Heart left ventricle (tissue), 16 donors: ENCODE measurements at regions not wholly inside any gene's neighbourhood (a gene's known extent, or its start where the extent isn't known, plus 50 kb on each side); places are given as distances from the start of the nearest gene placed in this dataset.
"Not testable (repeated sequence)": the region's sequence is repeated elsewhere in the genome, so short reads cannot be mapped to it uniquely, and the experiment has no call there.

Source experiments
- ATAC-seq, 4 donors: fragments of 200-7000 bp; cut with Tn5 transposase; one replicate each; pipeline ENCODE4 v1.9.1; 2020 to 2022; ENCODE audit warnings: moderate library complexity in 4 of 4, mild to moderate bottlenecking in 3 of 4, moderate number of reproducible peaks in 1 of 4
- DNase-seq, 5 donors: peaks; one replicate each; pipeline ENCODE4 v3.0.0-alpha.2; 2020
- H3K27ac ChIP-seq, 12 donors: fragments of 200-600 bp; sonication (generic) in 4 of 12; one replicate each; pipeline versions ENCODE4 v1.5.0 to v1.8.0; 2016 to 2022; ENCODE audit warnings: mild to moderate bottlenecking in 2 of 12
- H3K27me3 ChIP-seq, 9 donors: fragments of 200-600 bp; sonication (generic) in 2 of 9; one replicate each; pipeline versions ENCODE4 v1.5.1 to v1.8.0; 2016 to 2022; ENCODE audit warnings: mild to moderate bottlenecking in 3 of 9
- H3K36me3 ChIP-seq, 9 donors: fragments of 200-600 bp; sonication (generic) in 2 of 9; one replicate each; pipeline versions ENCODE4 v1.5.0 to v1.8.0; 2018 to 2022; ENCODE audit warnings: mild to moderate bottlenecking in 2 of 9
- H3K4me1 ChIP-seq, 12 donors: fragments of 200-600 bp; sonication (generic) in 4 of 12; one replicate each; pipeline versions ENCODE4 v1.5.0 to v1.8.0; 2016 to 2022; ENCODE audit warnings: mild to moderate bottlenecking in 3 of 12
- H3K4me3 ChIP-seq, 12 donors: fragments of 200-600 bp; sonication (generic) in 4 of 12; one replicate each; pipeline versions ENCODE4 v1.5.0 to v1.8.0; 2017 to 2022; ENCODE audit warnings: mild to moderate bottlenecking in 9 of 12, moderate library complexity in 4 of 12
- H3K9me3 ChIP-seq, 12 donors: fragments of 200-600 bp; sonication (generic) in 4 of 12; one replicate each; pipeline versions ENCODE4 v1.5.0 to v1.8.0; 2016 to 2022; ENCODE audit warnings: mild to moderate bottlenecking in 1 of 12
- CTCF ChIP-seq, 12 donors: fragments of 200-600 bp; sonication (generic) in 4 of 12; IDR thresholded peaks; one replicate each; pipeline versions ENCODE4 v1.5.0 to v1.8.0; 2018 to 2022; ENCODE audit warnings: antibody characterized with exemption in 12 of 12, mild to moderate bottlenecking in 5 of 12
- POLR2A ChIP-seq, 2 donors: fragments of 450-650 bp; IDR thresholded peaks; one replicate each; pipeline ENCODE4 v1.6.1; 2017; ENCODE audit warnings: antibody characterized with exemption in 2 of 2, mild to moderate bottlenecking in 2 of 2, moderate library complexity in 2 of 2
- WGBS, 4 donors: extraction: QIAGEN DNeasy Blood & Tissue Kit in 2 of 4; methylation state at CpG; one replicate each; pipeline versions ENCODE4 v1.1.5 to v1.1.7; 2013 to 2018; 5-methylcytosine and 5-hydroxymethylcytosine counted together
- intact Hi-C, 10 donors: fragments of 100-400 bp; cut with DNase I; formaldehyde crosslinking; loops; one replicate each; pipeline versions ENCODE4 v1.11.1 to v1.14.2; 2022
- donor health status: ischemic (EF 13 %, LVEDD 7.1; RV severe dilation, severe dysfunction).
- donor health status: healthy with polysubstance abuse.
- donor health status: DM: no; HTN: yes; CAD: no.
- donor health status: DM: no; HTN: no; CAD: no.
- donor health status: ischemic (EF 25% LVEDD 6.9; RV normal size, moderate dysfunction).
- donor health status: ischemic (EF 25% LVEDD 5.7; RV mildly dilated, moderate dysfunction).
- donor health status: healthy.
- donor health status: DM: yes; HTN: yes; CAD: no.
- donor health status: ischemic (EF 35%, LVEDD 5.7; RV mildly dilated, moderate dysfunction).
- donor health status: nonischemic (EF 11% LVEDD 7.7; RV severe dilation, severe dysfunction).
- donor health status: DM: yes; HTN: yes; CAD: no.
- donor health status: PGD.
- donor health status: ischemic (EF 29% LVEDD 5.4; RV normal size, mild dysfunction).
- donor health status: nonischemic (EF 23%, LVEDD 6.1; RV moderate dilation, normal function).

- Histone ChIP-seq H3K27ac (no peak overlapping the region), H3K27me3 (no peaks in the 10 kb centered on the region), H3K4me1 (peaks cover 0 to 4% (median 0%) of the 10 kb centered on the region in 12 donors), H3K36me3 (no peaks in the 10 kb centered on the region), H3K9me3 (peaks cover 0 to 5% (median 0%) of the 10 kb centered on the region in 12 donors), H3K4me3 (no peak overlapping the region)
- WGBS, 4 donors, result 74 to 86% (median 81%) methylated on average over 11 of the region's 11 CpGs
- intact Hi-C loops, result no loop called here
- DNase-seq (no peak), ATAC-seq (no peak)
- TF ChIP-seq CTCF (IDR thresholded peaks at IDR 0.05), result no peak
- TF ChIP-seq POLR2A (IDR thresholded peaks at IDR 0.05), result no peak
These were observed 95.9 kb upstream of the CCDC71L start for GRCh38 chr7:106756884-106757283.

DNA sequence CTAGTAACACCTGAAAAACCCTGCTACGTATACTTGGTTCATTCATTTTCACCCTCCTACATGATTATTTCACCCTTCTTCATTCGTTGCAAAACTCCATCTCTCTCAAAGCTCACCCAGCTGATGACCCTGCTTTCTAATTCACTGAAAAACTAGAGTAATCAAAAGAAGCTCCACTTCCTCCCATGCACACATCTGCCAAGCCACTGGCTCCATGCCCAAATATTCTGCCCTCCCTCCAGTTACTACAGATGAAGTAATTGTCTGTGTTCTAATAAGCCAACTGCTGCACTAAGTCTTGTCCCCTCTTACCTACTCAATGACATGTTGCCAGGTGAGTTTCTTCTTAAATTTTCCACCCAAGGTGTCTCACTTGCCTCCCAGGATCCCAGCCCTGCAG lies 96.9 kb upstream of the CCDC71L start:
- no peak overlapping the region for H3K4me3 ChIP-seq
- intact Hi-C loops, result no loop called here
- WGBS, 4 donors, result 52 to 66% (median 54%) methylated on average over 2 of the region's 2 CpGs
- no peaks in the 10 kb centered on the region for H3K27me3 ChIP-seq
- H3K4me1 ChIP-seq, result peaks cover 0 to 2% (median 0%) of the 10 kb centered on the region in 12 donors
- H3K27ac ChIP-seq, result no peak overlapping the region
- peak in 1 of 4 donors; percentile 15 for ATAC-seq
- TF ChIP-seq POLR2A (IDR thresholded peaks at IDR 0.05), result no peak
- TF ChIP-seq CTCF (IDR thresholded peaks at IDR 0.05), result no peak
- DNase-seq, result peak; percentile 24 to 60 (median 39)
- H3K36me3 ChIP-seq, result no peaks in the 10 kb centered on the region
- peaks cover 0 to 5% (median 0%) of the 10 kb centered on the region in 12 donors for H3K9me3 ChIP-seq

GRCh38 chr7:106762845-106763244 lies 101.9 kb upstream of the CCDC71L start:
- DNase-seq, H3K36me3 ChIP-seq, H3K9me3 ChIP-seq, H3K4me3 ChIP-seq, H3K27me3 ChIP-seq, intact Hi-C loops, ATAC-seq, H3K27ac ChIP-seq: not testable (repeated sequence)
- peaks cover 0 to 12% (median 0%) of the 10 kb centered on the region in 12 donors for H3K4me1 ChIP-seq
- 96 to 100% (median 97%) methylated on average over 2 of the region's 2 CpGs for WGBS, 4 donors

GRCh38 chr7:106763717-106764116 lies 101.4 kb upstream of the PIK3CG start:
- no peak overlapping the region for H3K27ac ChIP-seq
- no peak overlapping the region for H3K4me3 ChIP-seq
- H3K27me3 ChIP-seq, result no peaks in the 10 kb centered on the region
- 83 to 88% (median 85%) methylated on average over 2 of the region's 2 CpGs for WGBS, 4 donors
- TF ChIP-seq POLR2A (IDR thresholded peaks at IDR 0.05) (no peak), CTCF (IDR thresholded peaks at IDR 0.05) (no peak)
- ATAC-seq (no peak), DNase-seq (no peak)
- H3K36me3 ChIP-seq, result no peaks in the 10 kb centered on the region
- no peaks in the 10 kb centered on the region for H3K9me3 ChIP-seq
- intact Hi-C loops, result no loop called here
- peaks cover 0 to 20% (median 0%) of the 10 kb centered on the region in 12 donors for H3K4me1 ChIP-seq

DNA sequence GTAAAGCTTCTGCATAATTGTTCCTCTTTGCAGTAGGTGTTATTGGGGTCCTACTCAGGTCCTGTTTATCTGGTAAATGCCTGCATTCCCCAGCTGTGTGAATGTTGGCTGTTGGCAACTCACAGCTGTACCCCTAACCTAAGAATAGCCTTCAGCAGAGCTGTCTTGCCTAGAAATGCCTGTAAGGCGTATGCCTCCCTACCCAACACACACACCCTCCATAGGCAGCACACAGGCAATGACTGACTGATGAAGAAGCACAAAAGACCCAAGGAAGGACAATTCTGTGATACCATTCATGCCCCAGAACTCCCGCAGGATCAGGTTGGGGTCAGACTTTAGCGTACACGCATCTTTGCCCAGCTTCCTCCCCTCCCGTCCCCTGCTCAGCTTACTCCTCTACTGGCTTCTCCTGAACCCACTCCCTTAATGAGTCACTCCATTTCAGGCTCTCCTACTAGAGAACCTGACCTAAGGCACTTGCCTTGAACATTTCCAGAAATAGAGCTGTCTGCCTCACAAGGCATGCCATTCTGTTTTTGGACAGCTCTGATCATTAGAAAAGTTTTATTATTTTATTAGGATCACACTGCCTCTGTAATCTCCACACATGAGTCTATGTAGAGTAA lies 99.2 kb upstream of the PIK3CG start:
- Histone ChIP-seq H3K4me1 (peaks cover 0 to 21% (median 0%) of the 10 kb centered on the region in 12 donors), H3K36me3 (no peaks in the 10 kb centered on the region), H3K9me3 (no peaks in the 10 kb centered on the region), H3K27ac (no peak overlapping the region), H3K4me3 (no peak overlapping the region), H3K27me3 (no peaks in the 10 kb centered on the region)
- 83 to 90% (median 87%) methylated on average over 5 of the region's 5 CpGs for WGBS, 4 donors
- ATAC-seq (no peak), DNase-seq (no peak)
- TF ChIP-seq POLR2A (IDR thresholded peaks at IDR 0.05), result no peak
- TF ChIP-seq CTCF (IDR thresholded peaks at IDR 0.05), result no peak
- intact Hi-C loops, result no loop called here
